Stimulated activated CD8-positive, alpha-beta memory T cell treated with anti-CD3 and anti-CD28 coated beads, Interleukin-2, amount 100 ng/mL, for 1 hour (primary cell): ENCODE measurements at regions not wholly inside any gene's neighbourhood (a gene's known extent, or its start where the extent isn't known, plus 50 kb on each side); places are given as distances from the start of the nearest gene placed in this dataset.
"Not testable (repeated sequence)": the region's sequence is repeated elsewhere in the genome, so short reads cannot be mapped to it uniquely, and the experiment has no call there.

ENCODE experiments used
- DNase-seq, 2 donors: peaks; one replicate each; pipeline ENCODE4 v3.0.0-alpha.2; 2020; ENCODE audit warnings: low read depth in 2 of 2

GRCh38 chrX:54615109-54615508, 85.1 kb downstream of the GNL3L start:
- DNase-seq, result no peak

- no peak for DNase-seq
Observed at GRCh38 chrX:54633641-54634040, 103.6 kb downstream of the GNL3L start.

GRCh38 chrX:54639018-54639345, 109.0 kb downstream of the GNL3L start:
- DNase-seq, result no peak

- peak; percentile 78 to 86 for DNase-seq
Observed at GRCh38 chrX:54639346-54640102, 109.5 kb downstream of the GNL3L start.

- no peak for DNase-seq
Observed at GRCh38 chrX:54640103-54640690, 110.2 kb downstream of the GNL3L start.

GRCh38 chrX:54640736-54641135, 110.7 kb downstream of the GNL3L start:
- no peak for DNase-seq

- DNase-seq, result no peak
Observed at GRCh38 chrX:54641530-54641929, 111.5 kb downstream of the GNL3L start.

GRCh38 chrX:54647607-54648006, 117.6 kb downstream of the GNL3L start:
- not testable (repeated sequence) for DNase-seq

- no peak for DNase-seq
Observed at GRCh38 chrX:54659547-54659946, 129.5 kb downstream of the GNL3L start.

GRCh38 chrX:54675762-54676161, 122.3 kb downstream of the ITIH6 start:
- DNase-seq, result no peak

GRCh38 chrX:54695231-54695630, 102.8 kb downstream of the ITIH6 start:
- DNase-seq, result no peak

GRCh38 chrX:54695816-54696487, 102.1 kb downstream of the ITIH6 start:
- DNase-seq, result no peak
